Heart left ventricle (tissue), 16 donors: ENCODE measurements at regions not wholly inside any gene's neighbourhood (a gene's known extent, or its start where the extent isn't known, plus 50 kb on each side); places are given as distances from the start of the nearest gene placed in this dataset.

Experiments used
- ATAC-seq, 4 donors: fragments of 200-7000 bp; cut with Tn5 transposase; one replicate each; pipeline ENCODE4 v1.9.1; 2020 to 2022; ENCODE audit warnings: moderate library complexity in 4 of 4, mild to moderate bottlenecking in 3 of 4, moderate number of reproducible peaks in 1 of 4
- DNase-seq, 5 donors: peaks; one replicate each; pipeline ENCODE4 v3.0.0-alpha.2; 2020
- H3K27ac ChIP-seq, 12 donors: fragments of 200-600 bp; sonication (generic) in 4 of 12; one replicate each; pipeline versions ENCODE4 v1.5.0 to v1.8.0; 2016 to 2022; ENCODE audit warnings: mild to moderate bottlenecking in 2 of 12
- H3K27me3 ChIP-seq, 9 donors: fragments of 200-600 bp; sonication (generic) in 2 of 9; one replicate each; pipeline versions ENCODE4 v1.5.1 to v1.8.0; 2016 to 2022; ENCODE audit warnings: mild to moderate bottlenecking in 3 of 9
- H3K36me3 ChIP-seq, 9 donors: fragments of 200-600 bp; sonication (generic) in 2 of 9; one replicate each; pipeline versions ENCODE4 v1.5.0 to v1.8.0; 2018 to 2022; ENCODE audit warnings: mild to moderate bottlenecking in 2 of 9
- H3K4me1 ChIP-seq, 12 donors: fragments of 200-600 bp; sonication (generic) in 4 of 12; one replicate each; pipeline versions ENCODE4 v1.5.0 to v1.8.0; 2016 to 2022; ENCODE audit warnings: mild to moderate bottlenecking in 3 of 12
- H3K4me3 ChIP-seq, 12 donors: fragments of 200-600 bp; sonication (generic) in 4 of 12; one replicate each; pipeline versions ENCODE4 v1.5.0 to v1.8.0; 2017 to 2022; ENCODE audit warnings: mild to moderate bottlenecking in 9 of 12, moderate library complexity in 4 of 12
- H3K9me3 ChIP-seq, 12 donors: fragments of 200-600 bp; sonication (generic) in 4 of 12; one replicate each; pipeline versions ENCODE4 v1.5.0 to v1.8.0; 2016 to 2022; ENCODE audit warnings: mild to moderate bottlenecking in 1 of 12
- POLR2A ChIP-seq, 2 donors: fragments of 450-650 bp; IDR thresholded peaks; one replicate each; pipeline ENCODE4 v1.6.1; 2017; ENCODE audit warnings: antibody characterized with exemption in 2 of 2, mild to moderate bottlenecking in 2 of 2, moderate library complexity in 2 of 2
- WGBS, 4 donors: extraction: QIAGEN DNeasy Blood & Tissue Kit in 2 of 4; methylation state at CpG; one replicate each; pipeline versions ENCODE4 v1.1.5 to v1.1.7; 2013 to 2018; 5-methylcytosine and 5-hydroxymethylcytosine counted together
- intact Hi-C, 10 donors: fragments of 100-400 bp; cut with DNase I; formaldehyde crosslinking; loops; one replicate each; pipeline versions ENCODE4 v1.11.1 to v1.14.2; 2022
- TF ChIP-seq, protein P1 (sequence below), 12 donors: fragments of 200-600 bp; sonication (generic) in 4 of 12; IDR thresholded peaks; one replicate each; pipeline versions ENCODE4 v1.5.0 to v1.8.0; 2018 to 2022; ENCODE audit warnings: antibody characterized with exemption in 12 of 12, mild to moderate bottlenecking in 5 of 12
- donor health status: ischemic (EF 13 %, LVEDD 7.1; RV severe dilation, severe dysfunction).
- donor health status: healthy with polysubstance abuse.
- donor health status: DM: no; HTN: yes; CAD: no.
- donor health status: DM: no; HTN: no; CAD: no.
- donor health status: ischemic (EF 25% LVEDD 6.9; RV normal size, moderate dysfunction).
- donor health status: ischemic (EF 25% LVEDD 5.7; RV mildly dilated, moderate dysfunction).
- donor health status: healthy.
- donor health status: DM: yes; HTN: yes; CAD: no.
- donor health status: ischemic (EF 35%, LVEDD 5.7; RV mildly dilated, moderate dysfunction).
- donor health status: nonischemic (EF 11% LVEDD 7.7; RV severe dilation, severe dysfunction).
- donor health status: DM: yes; HTN: yes; CAD: no.
- donor health status: PGD.
- donor health status: ischemic (EF 29% LVEDD 5.4; RV normal size, mild dysfunction).
- donor health status: nonischemic (EF 23%, LVEDD 6.1; RV moderate dilation, normal function).

DNA sequence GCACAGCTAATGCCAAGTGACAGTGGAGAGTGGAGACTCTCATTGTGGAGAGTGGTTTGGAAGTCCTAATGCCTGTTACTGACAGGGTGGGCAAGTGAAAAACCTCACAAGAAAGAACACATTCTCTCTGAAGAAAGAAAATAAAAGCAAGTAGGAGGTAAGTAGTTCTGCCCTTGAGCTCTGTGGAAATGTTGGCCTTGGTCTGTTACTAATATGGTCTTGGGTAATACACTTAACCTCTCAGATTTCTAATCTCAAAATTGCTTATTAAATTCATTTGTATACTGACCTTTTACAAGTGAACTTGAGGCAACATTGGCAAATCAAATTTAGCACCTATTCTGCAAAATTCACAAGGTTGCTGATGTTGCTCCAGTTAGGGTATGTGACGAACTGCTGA is 291.6 kb upstream of the CBLB start:
- TF ChIP-seq, protein P1, sequence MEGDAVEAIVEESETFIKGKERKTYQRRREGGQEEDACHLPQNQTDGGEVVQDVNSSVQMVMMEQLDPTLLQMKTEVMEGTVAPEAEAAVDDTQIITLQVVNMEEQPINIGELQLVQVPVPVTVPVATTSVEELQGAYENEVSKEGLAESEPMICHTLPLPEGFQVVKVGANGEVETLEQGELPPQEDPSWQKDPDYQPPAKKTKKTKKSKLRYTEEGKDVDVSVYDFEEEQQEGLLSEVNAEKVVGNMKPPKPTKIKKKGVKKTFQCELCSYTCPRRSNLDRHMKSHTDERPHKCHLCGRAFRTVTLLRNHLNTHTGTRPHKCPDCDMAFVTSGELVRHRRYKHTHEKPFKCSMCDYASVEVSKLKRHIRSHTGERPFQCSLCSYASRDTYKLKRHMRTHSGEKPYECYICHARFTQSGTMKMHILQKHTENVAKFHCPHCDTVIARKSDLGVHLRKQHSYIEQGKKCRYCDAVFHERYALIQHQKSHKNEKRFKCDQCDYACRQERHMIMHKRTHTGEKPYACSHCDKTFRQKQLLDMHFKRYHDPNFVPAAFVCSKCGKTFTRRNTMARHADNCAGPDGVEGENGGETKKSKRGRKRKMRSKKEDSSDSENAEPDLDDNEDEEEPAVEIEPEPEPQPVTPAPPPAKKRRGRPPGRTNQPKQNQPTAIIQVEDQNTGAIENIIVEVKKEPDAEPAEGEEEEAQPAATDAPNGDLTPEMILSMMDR (IDR thresholded peaks at IDR 0.05) = no peak
- TF ChIP-seq POLR2A (IDR thresholded peaks at IDR 0.05) = no peak
- H3K27me3 ChIP-seq = no peaks in the 10 kb centered on the region
- intact Hi-C loops = no loop called here
- H3K9me3 ChIP-seq = peaks cover 0 to 15% (median 3%) of the 10 kb centered on the region in 12 donors
- H3K27ac ChIP-seq = no peak overlapping the region
- DNase-seq = no peak
- no peak overlapping the region for H3K4me3 ChIP-seq
- no peaks in the 10 kb centered on the region for H3K4me1 ChIP-seq
- 93 to 100% (median 99%) methylated on average over 1 of the region's 1 CpG for WGBS, 4 donors
- ATAC-seq = no peak
- H3K36me3 ChIP-seq = no peaks in the 10 kb centered on the region

DNA sequence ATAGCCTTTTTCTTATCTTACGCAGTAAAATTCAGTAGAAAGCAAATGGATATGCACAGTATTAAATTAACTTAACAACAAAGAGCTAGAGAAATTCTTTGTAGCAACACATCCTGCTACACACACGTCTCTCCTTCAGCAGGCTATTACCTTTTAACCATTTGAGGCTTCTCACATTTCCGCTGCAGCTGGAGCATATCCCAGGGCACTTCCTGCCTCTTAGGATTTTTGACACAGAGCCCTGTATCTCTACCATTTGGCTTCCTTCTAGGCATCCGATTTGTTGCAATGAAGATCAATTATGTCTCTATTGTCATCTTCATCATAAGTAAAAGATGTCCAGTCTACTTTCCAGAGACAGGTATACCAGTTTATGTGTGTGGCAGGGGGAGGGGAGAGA is 292.4 kb upstream of the CBLB start:
- DNase-seq = no peak
- Histone ChIP-seq H3K9me3 (peaks cover 0 to 15% (median 3%) of the 10 kb centered on the region in 12 donors), H3K27ac (no peak overlapping the region), H3K4me3 (no peak overlapping the region), H3K4me1 (no peaks in the 10 kb centered on the region), H3K27me3 (no peaks in the 10 kb centered on the region), H3K36me3 (no peaks in the 10 kb centered on the region)
- ATAC-seq = no peak
- TF ChIP-seq, protein P1 (IDR thresholded peaks at IDR 0.05) = no peak
- no peak for TF ChIP-seq POLR2A (IDR thresholded peaks at IDR 0.05)
- 50 to 66% (median 55%) methylated on average over 4 of the region's 4 CpGs for WGBS, 4 donors
- intact Hi-C loops = no loop called here

DNA sequence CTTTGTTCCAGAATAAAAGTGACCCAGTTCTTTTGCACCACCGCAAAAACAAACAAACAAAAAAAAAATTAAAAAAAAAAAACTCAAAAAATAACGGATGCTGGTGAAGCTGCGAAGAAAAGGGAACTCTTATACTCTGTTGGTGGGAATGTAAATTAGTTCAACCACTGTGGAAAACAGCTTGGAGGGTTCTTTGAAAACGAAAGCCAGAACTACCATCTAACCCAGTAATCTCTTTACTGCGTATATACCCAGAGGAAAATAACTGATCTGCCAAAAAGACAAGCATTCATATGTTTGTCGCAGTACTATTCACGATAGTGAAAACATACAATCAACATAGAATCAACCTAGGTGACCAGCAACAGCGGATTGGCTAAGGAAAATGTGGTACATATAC is 298.9 kb upstream of the CBLB start:
- intact Hi-C loops = no loop called here
- H3K27ac ChIP-seq = no peak overlapping the region
- whole genome bisulfite sequencing, 4 donors = 93 to 95% (median 94%) methylated on average over 8 of the region's 8 CpGs
- H3K4me1 ChIP-seq = no peaks in the 10 kb centered on the region
- H3K4me3 ChIP-seq = no peak overlapping the region
- TF ChIP-seq, protein P1 (IDR thresholded peaks at IDR 0.05) = no peak
- no peak for TF ChIP-seq POLR2A (IDR thresholded peaks at IDR 0.05)
- DNase-seq (no peak), ATAC-seq (no peak)
- no peaks in the 10 kb centered on the region for H3K36me3 ChIP-seq
- H3K27me3 ChIP-seq = no peaks in the 10 kb centered on the region
- peaks cover 0 to 8% (median 2%) of the 10 kb centered on the region in 12 donors for H3K9me3 ChIP-seq

DNA sequence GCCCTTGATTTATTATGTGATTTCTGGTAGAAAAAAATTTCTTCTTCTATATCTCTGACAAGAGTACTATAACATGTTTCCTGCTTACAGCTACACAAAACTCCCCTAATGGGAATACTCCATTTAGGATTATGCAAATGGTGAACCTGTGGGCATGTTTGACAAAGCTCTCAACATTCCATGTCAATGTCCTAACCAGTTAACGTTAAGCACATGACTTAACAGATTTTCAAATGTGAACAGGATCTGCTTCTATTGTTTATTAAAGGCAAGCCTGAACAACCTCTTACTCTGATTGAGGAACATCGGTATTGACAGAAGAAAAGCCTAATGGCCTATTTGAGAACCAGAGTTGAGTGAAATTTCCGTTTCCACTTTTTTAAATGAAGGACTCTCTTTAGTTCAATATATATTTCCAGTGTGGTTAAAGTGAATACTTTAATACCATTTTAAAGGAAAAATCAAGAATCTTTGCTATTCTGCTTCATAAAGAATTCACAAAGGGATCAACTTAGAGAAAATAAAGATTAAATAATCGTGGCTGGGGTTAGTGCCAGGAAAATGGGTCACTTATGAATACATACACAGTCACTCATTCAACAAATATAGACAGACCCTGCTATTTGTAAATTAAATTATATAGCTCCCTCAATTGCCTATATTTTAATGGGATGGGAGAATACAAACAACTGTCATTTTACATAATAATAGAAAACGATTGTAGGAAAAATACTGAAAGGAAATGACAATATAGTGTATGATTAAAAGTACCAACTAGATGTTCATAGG is 300.3 kb upstream of the CBLB start:
- no peaks in the 10 kb centered on the region for H3K27me3 ChIP-seq
- H3K36me3 ChIP-seq = no peaks in the 10 kb centered on the region
- DNase-seq = no peak
- H3K9me3 ChIP-seq = no peaks in the 10 kb centered on the region
- WGBS, 4 donors = 76 to 80% (median 79%) methylated on average over 5 of the region's 5 CpGs
- H3K4me3 ChIP-seq = no peak overlapping the region
- H3K4me1 ChIP-seq = no peaks in the 10 kb centered on the region
- no peak overlapping the region for H3K27ac ChIP-seq
- no peak for ATAC-seq
- intact Hi-C loops = no loop called here
- TF ChIP-seq, protein P1 (IDR thresholded peaks at IDR 0.05) = no peak
- no peak for TF ChIP-seq POLR2A (IDR thresholded peaks at IDR 0.05)
